ENCODE measurements at regions not wholly inside any gene's neighbourhood (a gene's known extent, or its start where the extent isn't known, plus 50 kb on each side); places are given as distances from the start of the nearest gene placed in this dataset.

DNA sequence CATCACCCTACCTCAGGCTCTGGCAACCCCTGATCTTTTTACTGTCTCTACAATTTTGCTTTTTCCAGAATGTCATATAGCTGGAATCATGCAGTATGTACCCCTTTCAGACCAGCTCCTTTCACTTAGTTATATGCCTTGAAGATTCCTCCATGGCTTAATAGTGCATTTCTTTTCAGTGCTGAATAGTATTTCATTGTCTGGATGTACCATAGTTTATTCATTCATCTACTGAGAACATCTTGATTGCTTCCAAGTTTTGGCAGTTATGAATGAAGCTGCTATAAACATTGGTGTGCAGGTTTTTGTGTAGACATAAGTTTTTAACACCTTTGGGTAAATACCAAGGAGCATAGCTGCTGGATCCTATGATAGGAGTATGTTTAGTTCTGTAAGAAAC lies 50.8 kb upstream of the ANP32A start:
- TF ChIP-seq SPI1 (IDR thresholded peaks at IDR 0.05; ENCODE audit: borderline replicate concordance, low read depth) (no peak), POLR2AphosphoS5 (IDR thresholded peaks at IDR 0.05; ENCODE audit: low read depth) (no peak), GABPA (IDR thresholded peaks at IDR 0.05; ENCODE audit: low read depth) (no peak)
- TF ChIP-seq, protein P1, sequence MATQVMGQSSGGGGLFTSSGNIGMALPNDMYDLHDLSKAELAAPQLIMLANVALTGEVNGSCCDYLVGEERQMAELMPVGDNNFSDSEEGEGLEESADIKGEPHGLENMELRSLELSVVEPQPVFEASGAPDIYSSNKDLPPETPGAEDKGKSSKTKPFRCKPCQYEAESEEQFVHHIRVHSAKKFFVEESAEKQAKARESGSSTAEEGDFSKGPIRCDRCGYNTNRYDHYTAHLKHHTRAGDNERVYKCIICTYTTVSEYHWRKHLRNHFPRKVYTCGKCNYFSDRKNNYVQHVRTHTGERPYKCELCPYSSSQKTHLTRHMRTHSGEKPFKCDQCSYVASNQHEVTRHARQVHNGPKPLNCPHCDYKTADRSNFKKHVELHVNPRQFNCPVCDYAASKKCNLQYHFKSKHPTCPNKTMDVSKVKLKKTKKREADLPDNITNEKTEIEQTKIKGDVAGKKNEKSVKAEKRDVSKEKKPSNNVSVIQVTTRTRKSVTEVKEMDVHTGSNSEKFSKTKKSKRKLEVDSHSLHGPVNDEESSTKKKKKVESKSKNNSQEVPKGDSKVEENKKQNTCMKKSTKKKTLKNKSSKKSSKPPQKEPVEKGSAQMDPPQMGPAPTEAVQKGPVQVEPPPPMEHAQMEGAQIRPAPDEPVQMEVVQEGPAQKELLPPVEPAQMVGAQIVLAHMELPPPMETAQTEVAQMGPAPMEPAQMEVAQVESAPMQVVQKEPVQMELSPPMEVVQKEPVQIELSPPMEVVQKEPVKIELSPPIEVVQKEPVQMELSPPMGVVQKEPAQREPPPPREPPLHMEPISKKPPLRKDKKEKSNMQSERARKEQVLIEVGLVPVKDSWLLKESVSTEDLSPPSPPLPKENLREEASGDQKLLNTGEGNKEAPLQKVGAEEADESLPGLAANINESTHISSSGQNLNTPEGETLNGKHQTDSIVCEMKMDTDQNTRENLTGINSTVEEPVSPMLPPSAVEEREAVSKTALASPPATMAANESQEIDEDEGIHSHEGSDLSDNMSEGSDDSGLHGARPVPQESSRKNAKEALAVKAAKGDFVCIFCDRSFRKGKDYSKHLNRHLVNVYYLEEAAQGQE (IDR thresholded peaks at IDR 0.05; ENCODE audit: insufficient replicate concordance, low read depth): no peak
- H3K27ac ChIP-seq (replicated peaks): no peak overlapping the region
- no peaks in the 10 kb centered on the region for H3K27me3 ChIP-seq (ENCODE audit: insufficient read depth, poor library complexity, severe bottlenecking)
- no peak overlapping the region for H3K4me3 ChIP-seq (replicated peaks; ENCODE audit: insufficient read depth, low read length)
- no peak for DNase-seq (ENCODE audit: low read depth in 1 of 2, low spot score in 1 of 2)

DNA sequence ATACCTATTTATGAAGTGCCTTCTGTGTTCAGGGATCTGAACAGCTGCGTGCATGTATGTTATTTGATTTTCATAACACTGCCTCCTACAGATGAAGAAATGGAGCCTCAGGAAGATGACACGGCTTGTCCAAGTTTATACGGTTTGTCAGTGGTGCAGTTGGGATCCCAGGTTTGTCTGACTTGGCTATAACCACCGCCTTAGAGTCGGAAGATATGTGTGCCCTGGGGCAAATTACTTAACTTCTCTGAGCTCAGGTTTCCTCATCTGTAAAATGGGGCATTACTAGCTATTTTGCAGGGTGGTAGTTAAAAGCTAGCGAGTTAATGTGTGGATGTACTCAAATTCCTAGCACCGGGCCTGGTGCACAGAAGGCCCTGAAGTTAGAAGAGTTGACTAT lies 54.1 kb upstream of the ANP32A start:
- no peak overlapping the region for H3K27ac ChIP-seq (replicated peaks)
- H3K27me3 ChIP-seq (ENCODE audit: insufficient read depth, poor library complexity, severe bottlenecking): no peaks in the 10 kb centered on the region
- DNase-seq (ENCODE audit: low read depth in 1 of 2, low spot score in 1 of 2): no peak
- TF ChIP-seq, protein P1 (IDR thresholded peaks at IDR 0.05; ENCODE audit: insufficient replicate concordance, low read depth): no peak
- TF ChIP-seq, protein P2, sequence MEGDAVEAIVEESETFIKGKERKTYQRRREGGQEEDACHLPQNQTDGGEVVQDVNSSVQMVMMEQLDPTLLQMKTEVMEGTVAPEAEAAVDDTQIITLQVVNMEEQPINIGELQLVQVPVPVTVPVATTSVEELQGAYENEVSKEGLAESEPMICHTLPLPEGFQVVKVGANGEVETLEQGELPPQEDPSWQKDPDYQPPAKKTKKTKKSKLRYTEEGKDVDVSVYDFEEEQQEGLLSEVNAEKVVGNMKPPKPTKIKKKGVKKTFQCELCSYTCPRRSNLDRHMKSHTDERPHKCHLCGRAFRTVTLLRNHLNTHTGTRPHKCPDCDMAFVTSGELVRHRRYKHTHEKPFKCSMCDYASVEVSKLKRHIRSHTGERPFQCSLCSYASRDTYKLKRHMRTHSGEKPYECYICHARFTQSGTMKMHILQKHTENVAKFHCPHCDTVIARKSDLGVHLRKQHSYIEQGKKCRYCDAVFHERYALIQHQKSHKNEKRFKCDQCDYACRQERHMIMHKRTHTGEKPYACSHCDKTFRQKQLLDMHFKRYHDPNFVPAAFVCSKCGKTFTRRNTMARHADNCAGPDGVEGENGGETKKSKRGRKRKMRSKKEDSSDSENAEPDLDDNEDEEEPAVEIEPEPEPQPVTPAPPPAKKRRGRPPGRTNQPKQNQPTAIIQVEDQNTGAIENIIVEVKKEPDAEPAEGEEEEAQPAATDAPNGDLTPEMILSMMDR (IDR thresholded peaks at IDR 0.05; ENCODE audit: insufficient read depth, low read length): no peak
- no peak for TF ChIP-seq POLR2AphosphoS5 (IDR thresholded peaks at IDR 0.05; ENCODE audit: low read depth)
- TF ChIP-seq GABPA (IDR thresholded peaks at IDR 0.05; ENCODE audit: low read depth): no peak
- TF ChIP-seq SPI1 (IDR thresholded peaks at IDR 0.05; ENCODE audit: borderline replicate concordance, low read depth): no peak
- H3K4me3 ChIP-seq (replicated peaks; ENCODE audit: insufficient read depth, low read length): no peak overlapping the region

DNA sequence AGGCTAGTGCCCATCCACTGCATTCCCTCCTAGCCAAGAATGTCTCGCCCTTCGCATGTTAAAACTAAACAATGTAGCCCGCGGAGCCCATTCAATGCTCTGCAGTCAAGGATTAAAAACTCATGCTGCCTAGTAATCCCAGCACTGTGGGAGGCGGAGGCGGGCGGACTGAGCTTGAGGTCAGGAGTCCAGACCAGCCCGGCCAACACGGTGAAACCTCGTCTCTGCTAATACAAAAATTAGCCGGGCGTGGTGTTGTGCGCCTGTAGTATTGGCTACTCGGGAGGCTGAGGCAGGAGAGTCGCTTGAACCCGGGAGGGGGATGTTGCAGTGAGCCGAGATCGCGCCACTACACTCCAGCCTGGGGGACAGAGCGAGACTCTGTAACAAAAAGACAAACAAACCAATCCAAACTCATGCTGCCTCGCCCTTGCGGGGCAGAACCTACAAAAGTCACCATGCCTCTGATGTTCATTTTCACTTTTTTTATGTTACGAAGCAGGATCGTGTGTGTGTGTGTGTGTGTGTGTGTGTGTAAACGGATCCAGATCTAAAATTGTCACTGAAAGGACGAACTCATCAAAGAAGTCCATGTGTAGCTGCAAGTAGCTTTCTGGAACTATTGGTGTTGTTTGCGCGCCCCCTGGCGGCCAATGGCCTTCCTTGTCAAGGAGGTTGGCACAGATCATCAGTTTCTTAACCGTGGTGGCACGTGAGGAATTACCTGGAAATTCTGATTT lies 54.8 kb upstream of the SPESP1 start:
- H3K27ac ChIP-seq (replicated peaks): no peak overlapping the region
- no peak overlapping the region for H3K4me3 ChIP-seq (replicated peaks; ENCODE audit: insufficient read depth, low read length)
- TF ChIP-seq SPI1 (IDR thresholded peaks at IDR 0.05; ENCODE audit: borderline replicate concordance, low read depth): no peak
- TF ChIP-seq, protein P2 (IDR thresholded peaks at IDR 0.05; ENCODE audit: insufficient read depth, low read length): peak; percentile 49
- TF ChIP-seq POLR2AphosphoS5 (IDR thresholded peaks at IDR 0.05; ENCODE audit: low read depth): no peak
- no peak for TF ChIP-seq GABPA (IDR thresholded peaks at IDR 0.05; ENCODE audit: low read depth)
- no peaks in the 10 kb centered on the region for H3K27me3 ChIP-seq (ENCODE audit: insufficient read depth, poor library complexity, severe bottlenecking)
- peak; percentile 54 to 90 for DNase-seq (ENCODE audit: low read depth in 1 of 2, low spot score in 1 of 2)

DNA sequence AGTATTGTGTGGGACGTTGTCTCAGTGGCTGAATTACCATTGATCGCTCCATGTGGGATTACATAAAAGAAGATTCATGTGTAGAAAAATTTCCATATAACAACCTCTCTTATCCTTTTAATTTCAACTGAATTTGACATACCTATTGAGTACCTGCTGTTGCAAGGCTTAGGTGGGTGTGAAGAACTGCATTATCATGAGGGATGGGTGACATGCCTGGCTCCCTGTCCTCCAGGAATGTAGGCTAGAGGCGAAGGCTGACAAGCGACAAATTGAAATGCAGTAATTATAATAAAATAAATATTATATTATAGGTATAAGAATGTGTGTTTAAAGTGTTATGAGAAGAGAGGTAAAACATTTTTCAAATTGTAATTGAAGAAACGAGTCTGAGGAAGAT lies 52.7 kb upstream of the SPESP1 start:
- Histone ChIP-seq H3K27ac (replicated peaks) (no peak overlapping the region), H3K27me3 (ENCODE audit: insufficient read depth, poor library complexity, severe bottlenecking) (no peaks in the 10 kb centered on the region), H3K4me3 (replicated peaks; ENCODE audit: insufficient read depth, low read length) (no peak overlapping the region)
- no peak for DNase-seq (ENCODE audit: low read depth in 1 of 2, low spot score in 1 of 2)
- TF ChIP-seq, protein P2 (IDR thresholded peaks at IDR 0.05; ENCODE audit: insufficient read depth, low read length): no peak
- TF ChIP-seq GABPA (IDR thresholded peaks at IDR 0.05; ENCODE audit: low read depth): no peak
- no peak for TF ChIP-seq SPI1 (IDR thresholded peaks at IDR 0.05; ENCODE audit: borderline replicate concordance, low read depth)
- no peak for TF ChIP-seq POLR2AphosphoS5 (IDR thresholded peaks at IDR 0.05; ENCODE audit: low read depth)
- TF ChIP-seq, protein P1 (IDR thresholded peaks at IDR 0.05; ENCODE audit: insufficient replicate concordance, low read depth): no peak

All from HL-60 (cell line).